ENCODE measurements at regions not wholly inside any gene's neighbourhood (a gene's known extent, or its start where the extent isn't known, plus 50 kb on each side); places are given as distances from the start of the nearest gene placed in this dataset.

DNA sequence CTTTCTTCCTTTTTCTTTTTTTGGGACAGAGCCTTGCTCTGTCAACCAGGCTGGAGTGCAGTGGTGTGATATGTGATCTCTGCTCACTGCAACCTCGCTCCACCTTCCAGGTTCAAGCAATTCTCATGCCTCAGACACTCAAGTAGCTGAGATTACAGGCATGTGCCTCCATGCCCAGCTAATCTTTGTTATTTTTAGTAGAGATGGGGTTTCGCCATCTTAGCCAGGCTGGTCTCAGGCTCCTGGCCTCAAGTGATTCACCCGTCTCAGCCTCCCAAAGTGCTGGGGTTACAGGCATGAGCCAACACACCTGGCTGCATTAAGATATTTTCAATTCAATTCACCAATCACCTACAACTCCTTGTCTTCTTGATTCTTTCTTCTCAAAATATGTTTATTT is 1046.5 kb downstream of the GALC start:
- TF ChIP-seq CTCF (IDR thresholded peaks at IDR 0.05) (no peak), POLR2A (IDR thresholded peaks at IDR 0.05) (no peak)

Measured in body of pancreas (tissue), 4 donors.